Lung (tissue), 11 donors: ENCODE measurements at regions not wholly inside any gene's neighbourhood (a gene's known extent, or its start where the extent isn't known, plus 50 kb on each side); places are given as distances from the start of the nearest gene placed in this dataset.

Source experiments
- ATAC-seq: fragments of 200-7000 bp; cut with Tn5 transposase; one replicate; pipeline ENCODE4 v1.9.1; 2020; ENCODE audit warnings: moderate number of reproducible peaks; ENCODE audit not compliant: insufficient read depth, low FRiP score
- DNase-seq, 3 donors: peaks; one replicate each; pipeline ENCODE4 v3.0.0-alpha.2; 2013 to 2017
- H3K27ac ChIP-seq, 2 donors: one replicate each; pipeline ENCODE4 v1.5.1; 2013; ENCODE audit warnings: mild to moderate bottlenecking in 2 of 2, moderate library complexity in 2 of 2, control low read depth in 1 of 2, inconsistent platforms in 1 of 2, low read depth in 1 of 2, low read length in 1 of 2
- H3K27me3 ChIP-seq, 3 donors: one replicate each; pipeline ENCODE4 v1.5.1; 2013; ENCODE audit warnings: low read length in 2 of 3; ENCODE audit not compliant: control insufficient read depth in 3 of 3, insufficient read depth in 3 of 3
- H3K36me3 ChIP-seq, 4 donors: one replicate each; pipeline ENCODE4 v1.5.1; 2013; ENCODE audit warnings: low read length in 4 of 4, mild to moderate bottlenecking in 1 of 4, moderate library complexity in 1 of 4; ENCODE audit not compliant: control insufficient read depth in 4 of 4, insufficient read depth in 4 of 4
- H3K4me1 ChIP-seq, 5 donors: one replicate each; pipeline ENCODE4 v1.5.1; 2013; ENCODE audit warnings: low read length in 5 of 5, mild to moderate bottlenecking in 2 of 5, moderate library complexity in 1 of 5; ENCODE audit not compliant: control insufficient read depth in 5 of 5, insufficient read depth in 5 of 5
- H3K4me3 ChIP-seq: one replicate; pipeline ENCODE4 v1.5.1; 2013; ENCODE audit warnings: mild to moderate bottlenecking, control low read depth, moderate library complexity
- H3K9ac ChIP-seq, 2 donors: one replicate each; pipeline ENCODE4 v1.5.1; 2013; ENCODE audit warnings: low read length in 2 of 2, control low read depth in 1 of 2; ENCODE audit not compliant: insufficient read depth in 1 of 2
- H3K9me3 ChIP-seq, 4 donors: one replicate each; pipeline ENCODE4 v1.5.1; 2013; ENCODE audit warnings: low read length in 3 of 4, mild to moderate bottlenecking in 1 of 4, moderate library complexity in 1 of 4; ENCODE audit not compliant: control insufficient read depth in 4 of 4, insufficient read depth in 3 of 4
- CTCF ChIP-seq: IDR thresholded peaks from 2 replicates; pipeline ENCODE4 v1.5.1; 2012; ENCODE audit warnings: mild to moderate bottlenecking; ENCODE audit errors: control extremely low read depth, extremely low read depth
- WGBS, 2 donors: extraction: QIAGEN DNeasy Blood & Tissue Kit; methylation state at CpG; one replicate each; pipeline ENCODE4 v1.1.7; 2013; 5-methylcytosine and 5-hydroxymethylcytosine counted together
- donor health status: control.
- donor health status: control.
- donor health status: Bipolar disorder and iron deficiency.
- donor health status: healthy.
- donor health status: DM: yes; HTN: yes; CAD: no.

DNA sequence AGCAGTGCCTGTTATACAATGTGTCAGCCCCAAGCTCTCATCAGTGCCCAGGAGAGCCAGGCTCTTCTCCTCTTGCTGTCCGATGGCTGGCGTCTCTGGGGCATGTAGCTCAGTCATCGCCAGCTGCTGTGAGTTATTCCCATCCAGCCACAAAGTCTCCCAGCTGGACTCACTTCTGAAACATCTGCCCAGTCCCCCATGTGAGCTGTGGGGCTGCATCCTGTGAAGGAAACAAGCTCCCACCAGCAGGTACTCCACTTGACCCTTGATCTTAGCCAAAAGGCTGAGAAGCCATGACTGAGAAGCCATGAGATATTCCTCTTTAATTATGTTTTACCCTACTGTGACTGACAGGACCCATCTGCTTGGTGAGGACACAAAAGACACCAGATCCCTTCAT lies 212.7 kb upstream of the IGFBP3 start:
- DNase-seq (no peak), ATAC-seq (no peak)
- no peaks in the 10 kb centered on the region for H3K27me3 ChIP-seq
- no peaks in the 10 kb centered on the region for H3K4me1 ChIP-seq
- H3K4me3 ChIP-seq: no peak overlapping the region
- no peak overlapping the region for H3K27ac ChIP-seq
- no peaks in the 10 kb centered on the region for H3K36me3 ChIP-seq
- WGBS, 2 donors: 95 to 98% methylated on average over 3 of the region's 3 CpGs
- no peak overlapping the region for H3K9ac ChIP-seq
- no peaks in the 10 kb centered on the region for H3K9me3 ChIP-seq
- TF ChIP-seq CTCF: no peak

DNA sequence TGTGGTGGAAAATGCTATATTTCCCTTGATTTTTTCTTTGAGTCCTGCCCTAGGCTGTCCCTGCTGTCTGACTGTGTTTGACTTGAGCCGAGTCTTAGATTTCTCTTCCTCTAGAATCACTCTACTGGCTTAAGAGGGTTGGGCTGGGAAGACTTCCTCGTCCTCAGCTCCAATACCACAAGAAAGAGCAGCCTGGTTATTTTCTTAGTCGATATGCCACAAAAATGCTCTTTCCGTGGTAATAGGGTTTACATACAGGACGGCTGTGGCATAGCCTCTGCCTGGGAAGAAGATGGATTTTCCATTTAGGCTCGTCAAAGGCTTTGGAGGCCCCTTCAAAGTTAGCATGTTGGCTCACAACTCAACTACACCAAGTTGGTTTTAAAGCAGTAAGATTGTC lies 212.0 kb upstream of the IGFBP3 start:
- H3K27ac ChIP-seq: no peak overlapping the region
- no peak overlapping the region for H3K9ac ChIP-seq
- no peaks in the 10 kb centered on the region for H3K9me3 ChIP-seq
- TF ChIP-seq CTCF: no peak
- H3K27me3 ChIP-seq: no peaks in the 10 kb centered on the region
- H3K36me3 ChIP-seq: no peaks in the 10 kb centered on the region
- WGBS, 2 donors: 60 to 77% methylated on average over 6 of the region's 6 CpGs
- no peak overlapping the region for H3K4me3 ChIP-seq
- no peaks in the 10 kb centered on the region for H3K4me1 ChIP-seq
- ATAC-seq: no peak
- DNase-seq: no peak

GRCh38 chr7:46131916-46132795 lies 211.1 kb upstream of the IGFBP3 start:
- DNase-seq (no peak), ATAC-seq (no peak)
- Histone ChIP-seq H3K27ac (no peak overlapping the region), H3K4me3 (no peak overlapping the region), H3K9me3 (no peaks in the 10 kb centered on the region), H3K27me3 (no peaks in the 10 kb centered on the region), H3K4me1 (no peaks in the 10 kb centered on the region), H3K36me3 (no peaks in the 10 kb centered on the region), H3K9ac (no peak overlapping the region)
- 72 to 79% methylated on average over 8 of the region's 8 CpGs for WGBS, 2 donors
- TF ChIP-seq CTCF: no peak
